ENCODE measurements at regions not wholly inside any gene's neighbourhood (a gene's known extent, or its start where the extent isn't known, plus 50 kb on each side); places are given as distances from the start of the nearest gene placed in this dataset.
A peak's percentile ranks its signal among the peaks of the same experiment; 100 is the strongest.

DNA sequence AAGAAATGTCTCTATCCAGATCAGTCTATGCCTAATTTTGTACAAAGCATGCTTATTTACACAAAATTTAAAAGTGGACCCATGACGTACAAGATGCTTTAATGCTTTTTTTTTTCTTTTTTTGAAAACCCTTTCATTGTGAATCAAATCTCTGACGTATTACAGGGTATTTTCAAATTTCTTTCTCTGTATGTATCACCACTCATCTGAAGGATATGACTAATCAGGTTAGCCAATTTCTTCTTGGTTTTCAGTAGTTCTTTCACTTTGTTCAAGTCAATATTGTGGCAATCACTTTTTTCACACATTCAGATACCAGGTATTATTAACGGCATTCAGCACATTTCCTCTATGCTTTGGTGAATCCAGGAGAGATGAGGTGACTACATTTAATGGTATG, 685.3 kb downstream of the TRHDE start:
- no peak overlapping the region for H3K27ac ChIP-seq (ENCODE audit: poor library complexity, severe bottlenecking)
- no peaks in the 10 kb centered on the region for H3K36me3 ChIP-seq (ENCODE audit: low read depth)
- no peaks in the 10 kb centered on the region for H3K4me1 ChIP-seq (ENCODE audit: insufficient read depth, poor library complexity, severe bottlenecking)
- DNase-seq (ENCODE audit: low spot score), result no peak
- H3K9me3 ChIP-seq (ENCODE audit: severe bottlenecking), result peaks cover 2% of the 10 kb centered on the region
- H3K27me3 ChIP-seq (ENCODE audit: insufficient read depth, poor library complexity, severe bottlenecking), result peaks cover 4% of the 10 kb centered on the region
- peak; percentile 58; the same call in 1 of the 3 replicates for ATAC-seq (ENCODE audit: low read depth)
- TF ChIP-seq, protein P1, sequence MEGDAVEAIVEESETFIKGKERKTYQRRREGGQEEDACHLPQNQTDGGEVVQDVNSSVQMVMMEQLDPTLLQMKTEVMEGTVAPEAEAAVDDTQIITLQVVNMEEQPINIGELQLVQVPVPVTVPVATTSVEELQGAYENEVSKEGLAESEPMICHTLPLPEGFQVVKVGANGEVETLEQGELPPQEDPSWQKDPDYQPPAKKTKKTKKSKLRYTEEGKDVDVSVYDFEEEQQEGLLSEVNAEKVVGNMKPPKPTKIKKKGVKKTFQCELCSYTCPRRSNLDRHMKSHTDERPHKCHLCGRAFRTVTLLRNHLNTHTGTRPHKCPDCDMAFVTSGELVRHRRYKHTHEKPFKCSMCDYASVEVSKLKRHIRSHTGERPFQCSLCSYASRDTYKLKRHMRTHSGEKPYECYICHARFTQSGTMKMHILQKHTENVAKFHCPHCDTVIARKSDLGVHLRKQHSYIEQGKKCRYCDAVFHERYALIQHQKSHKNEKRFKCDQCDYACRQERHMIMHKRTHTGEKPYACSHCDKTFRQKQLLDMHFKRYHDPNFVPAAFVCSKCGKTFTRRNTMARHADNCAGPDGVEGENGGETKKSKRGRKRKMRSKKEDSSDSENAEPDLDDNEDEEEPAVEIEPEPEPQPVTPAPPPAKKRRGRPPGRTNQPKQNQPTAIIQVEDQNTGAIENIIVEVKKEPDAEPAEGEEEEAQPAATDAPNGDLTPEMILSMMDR (IDR thresholded peaks at IDR 0.05; ENCODE audit: poor library complexity, severe bottlenecking), result no peak
- no peak overlapping the region for H3K4me3 ChIP-seq (ENCODE audit: severe bottlenecking)

DNA sequence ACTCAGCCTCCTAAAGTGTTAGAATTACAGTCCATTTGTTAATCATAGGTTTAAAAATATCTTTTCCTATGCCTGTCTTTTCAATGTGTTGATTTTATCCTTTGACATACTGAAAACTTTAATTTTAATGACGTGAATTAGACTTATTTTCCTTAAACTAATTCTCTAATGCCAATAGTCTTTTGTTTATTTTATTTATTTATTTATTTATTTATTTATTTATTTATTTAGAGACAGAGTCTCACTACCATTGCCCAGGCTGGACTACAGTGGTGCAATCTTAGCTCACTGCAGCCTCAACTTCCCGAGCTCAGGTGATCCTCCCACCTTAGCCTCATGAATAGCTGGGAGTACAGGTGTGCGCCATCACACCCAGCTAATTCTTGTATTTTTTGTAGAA, 694.5 kb downstream of the TRHDE start:
- TF ChIP-seq, protein P1 (IDR thresholded peaks at IDR 0.05; ENCODE audit: poor library complexity, severe bottlenecking), result no peak
- ATAC-seq (ENCODE audit: low read depth) (no peak), DNase-seq (ENCODE audit: low spot score) (no peak)
- Histone ChIP-seq H3K4me1 (ENCODE audit: insufficient read depth, poor library complexity, severe bottlenecking) (no peaks in the 10 kb centered on the region), H3K27ac (ENCODE audit: poor library complexity, severe bottlenecking) (no peak overlapping the region), H3K36me3 (ENCODE audit: low read depth) (no peaks in the 10 kb centered on the region), H3K4me3 (ENCODE audit: severe bottlenecking) (no peak overlapping the region), H3K27me3 (ENCODE audit: insufficient read depth, poor library complexity, severe bottlenecking) (no peaks in the 10 kb centered on the region), H3K9me3 (ENCODE audit: severe bottlenecking) (no peaks in the 10 kb centered on the region)

DNA sequence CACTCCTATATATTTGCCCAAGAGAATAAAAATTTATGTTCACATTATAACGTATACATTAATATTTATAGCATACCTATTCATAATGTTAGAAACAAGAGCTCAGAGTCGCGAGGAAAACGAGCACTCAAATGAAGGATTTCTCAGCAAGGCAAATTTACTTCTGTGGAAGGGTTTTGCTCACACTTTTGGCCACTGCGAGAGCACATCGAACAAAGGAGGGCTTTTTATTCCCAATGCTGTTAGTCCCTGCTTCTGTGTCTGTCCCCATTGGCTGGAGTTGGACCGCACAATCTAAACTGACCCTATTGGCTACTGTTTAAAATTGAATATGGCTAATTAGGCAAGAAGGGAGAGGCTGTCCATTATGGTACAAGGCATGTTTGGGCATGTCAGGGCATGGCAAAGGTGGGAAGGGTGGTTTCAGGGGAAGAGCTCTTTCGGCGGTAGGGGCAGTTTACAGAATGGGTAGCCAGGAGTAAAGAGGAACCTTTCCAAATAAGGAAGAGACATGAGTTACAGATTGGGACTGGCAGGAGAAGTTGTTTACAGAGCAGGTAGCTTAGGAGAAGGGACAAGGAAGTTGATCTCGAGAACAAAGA, 702.9 kb downstream of the TRHDE start:
- DNase-seq (ENCODE audit: low spot score) (no peak), ATAC-seq (ENCODE audit: low read depth) (no peak)
- H3K36me3 ChIP-seq (ENCODE audit: low read depth), result no peaks in the 10 kb centered on the region
- H3K4me3 ChIP-seq (ENCODE audit: severe bottlenecking), result no peak overlapping the region
- TF ChIP-seq, protein P1 (IDR thresholded peaks at IDR 0.05; ENCODE audit: poor library complexity, severe bottlenecking), result no peak
- H3K27ac ChIP-seq (ENCODE audit: poor library complexity, severe bottlenecking), result no peak overlapping the region
- no peaks in the 10 kb centered on the region for H3K4me1 ChIP-seq (ENCODE audit: insufficient read depth, poor library complexity, severe bottlenecking)
- no peaks in the 10 kb centered on the region for H3K27me3 ChIP-seq (ENCODE audit: insufficient read depth, poor library complexity, severe bottlenecking)
- H3K9me3 ChIP-seq (ENCODE audit: severe bottlenecking), result no peaks in the 10 kb centered on the region

DNA sequence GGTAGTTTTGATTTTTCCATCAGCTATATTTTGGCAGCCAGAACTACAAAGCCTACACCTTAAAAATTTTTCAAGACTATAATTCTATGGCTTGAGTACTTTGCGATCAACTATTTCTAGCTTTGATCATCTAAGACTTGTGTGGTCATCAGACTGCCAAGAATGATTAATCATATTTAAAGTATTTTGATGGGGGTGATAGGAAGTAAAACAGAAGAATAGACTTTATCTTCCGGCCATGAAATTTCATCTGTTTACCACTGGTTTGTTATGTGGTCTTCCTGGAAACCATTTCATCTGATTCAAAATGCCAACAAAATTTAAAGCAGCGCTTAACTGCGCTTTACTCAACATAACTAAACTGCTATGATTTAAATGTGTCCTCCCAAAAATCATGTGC, 706.8 kb downstream of the TRHDE start:
- ATAC-seq (ENCODE audit: low read depth) (no peak), DNase-seq (ENCODE audit: low spot score) (no peak)

DNA sequence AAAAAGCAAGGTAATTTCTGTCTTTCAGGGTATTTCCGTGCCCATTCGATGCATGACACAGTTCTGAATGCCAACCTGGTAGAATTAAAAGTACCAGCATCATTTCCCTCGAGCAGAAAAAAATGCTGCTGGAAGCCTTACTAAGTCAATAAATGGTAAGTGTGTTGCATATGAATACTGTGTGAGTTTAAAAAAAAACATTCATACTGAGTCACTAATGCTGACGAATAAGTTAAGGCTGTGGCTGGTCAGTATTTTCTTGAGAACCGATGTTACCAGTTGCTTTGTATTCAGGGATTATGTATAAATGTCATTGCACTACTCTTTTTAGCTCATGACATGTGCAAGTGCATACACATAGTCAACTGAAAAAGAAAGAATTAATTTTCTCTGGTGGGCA, 710.2 kb downstream of the TRHDE start:
- H3K36me3 ChIP-seq (ENCODE audit: low read depth), result no peaks in the 10 kb centered on the region
- DNase-seq (ENCODE audit: low spot score) (no peak), ATAC-seq (ENCODE audit: low read depth) (no peak)
- no peak overlapping the region for H3K27ac ChIP-seq (ENCODE audit: poor library complexity, severe bottlenecking)
- no peak overlapping the region for H3K4me3 ChIP-seq (ENCODE audit: severe bottlenecking)
- TF ChIP-seq, protein P1 (IDR thresholded peaks at IDR 0.05; ENCODE audit: poor library complexity, severe bottlenecking), result no peak
- H3K4me1 ChIP-seq (ENCODE audit: insufficient read depth, poor library complexity, severe bottlenecking), result no peaks in the 10 kb centered on the region
- H3K9me3 ChIP-seq (ENCODE audit: severe bottlenecking), result no peaks in the 10 kb centered on the region
- no peaks in the 10 kb centered on the region for H3K27me3 ChIP-seq (ENCODE audit: insufficient read depth, poor library complexity, severe bottlenecking)

More for the DNA sequence above, 706.8 kb downstream of the TRHDE start:
- H3K4me3 ChIP-seq (ENCODE audit: severe bottlenecking), result no peak overlapping the region
- H3K9me3 ChIP-seq (ENCODE audit: severe bottlenecking), result no peaks in the 10 kb centered on the region
- no peaks in the 10 kb centered on the region for H3K27me3 ChIP-seq (ENCODE audit: insufficient read depth, poor library complexity, severe bottlenecking)
- TF ChIP-seq, protein P1 (IDR thresholded peaks at IDR 0.05; ENCODE audit: poor library complexity, severe bottlenecking), result no peak
- no peaks in the 10 kb centered on the region for H3K36me3 ChIP-seq (ENCODE audit: low read depth)
- H3K4me1 ChIP-seq (ENCODE audit: insufficient read depth, poor library complexity, severe bottlenecking), result no peaks in the 10 kb centered on the region
- H3K27ac ChIP-seq (ENCODE audit: poor library complexity, severe bottlenecking), result no peak overlapping the region

Measured in RWPE2 (cell line).